OCI-LY7 (cell line): ENCODE measurements at regions not wholly inside any gene's neighbourhood (a gene's known extent, or its start where the extent isn't known, plus 50 kb on each side); places are given as distances from the start of the nearest gene placed in this dataset.

ENCODE experiments used
- BruUV-seq: library from RNA; stranded (reverse); fragments of 400-500 nt; replicated peaks from 2 replicates; lab custom pipeline; 2021; lab: Mats Ljungman, UMichigan
- CTCF ChIA-PET: fragments of 300-600 bp; sonication (Branson Sonifier 250); formaldehyde crosslinking; loops from one replicate; lab custom pipeline; 2022; ENCODE audit warnings: antibody characterized with exemption; ENCODE audit not compliant: unreplicated experiment; lab: Charles Lee
- POLR2A ChIA-PET: fragments of 300-600 bp; sonication (Branson Sonifier 250); formaldehyde crosslinking; loops from one replicate; lab custom pipeline; 2022; ENCODE audit warnings: antibody characterized with exemption; lab: Charles Lee
- DNase-seq: peaks from one replicate; pipeline ENCODE4 v3.0.0-alpha.2; 2015; ENCODE audit warnings: low spot score
- H2AFZ ChIP-seq: fragments of 200-600 bp; sonication (generic), shearing (Covaris generic); 2 replicates; pipeline ENCODE4 v1.6.1; 2014; ENCODE audit warnings: mild to moderate bottlenecking, antibody characterized with exemption, low read length, moderate library complexity
- H3K27ac ChIP-seq: fragments of 200-600 bp; sonication (generic); 2 replicates; pipeline ENCODE4 v1.5.1; 2014; ENCODE audit warnings: mixed run types, low read depth, mild to moderate bottlenecking, moderate library complexity, low read length, inconsistent platforms; ENCODE audit not compliant: poor library complexity, severe bottlenecking
- H3K36me3 ChIP-seq: fragments of 200-600 bp; sonication (generic); 2 replicates; pipeline ENCODE4 v1.6.1; 2014; ENCODE audit warnings: mild to moderate bottlenecking, antibody characterized with exemption, low read length, moderate library complexity, mixed read lengths; ENCODE audit not compliant: insufficient read depth
- H3K4me1 ChIP-seq: fragments of 200-600 bp; sonication (generic); 2 replicates; pipeline ENCODE4 v1.5.1; 2014; ENCODE audit warnings: mild to moderate bottlenecking, low read length; ENCODE audit not compliant: insufficient read depth, poor library complexity, severe bottlenecking
- H3K4me2 ChIP-seq: fragments of 200-600 bp; sonication (generic); 2 replicates; pipeline ENCODE4 v1.6.1; 2014; ENCODE audit warnings: mild to moderate bottlenecking, low read length
- H3K4me3 ChIP-seq: fragments of 200-600 bp; sonication (generic); 2 replicates; pipeline ENCODE4 v1.5.1; 2014; ENCODE audit warnings: mild to moderate bottlenecking, low read depth, low read length; ENCODE audit not compliant: poor library complexity, severe bottlenecking
- H3K79me2 ChIP-seq: fragments of 200-600 bp; sonication (generic); 2 replicates; pipeline ENCODE4 v1.6.1; 2016; ENCODE audit warnings: low read depth, mild to moderate bottlenecking, low read length, moderate library complexity, mixed read lengths; ENCODE audit not compliant: insufficient read depth
- H3K9me2 ChIP-seq: fragments of 200-600 bp; sonication (generic); 2 replicates; pipeline ENCODE4 v1.6.1; 2016; ENCODE audit warnings: mild to moderate bottlenecking, low read length, mixed read lengths; ENCODE audit not compliant: insufficient read depth
- H3K9me3 ChIP-seq: fragments of 200-600 bp; sonication (generic); 2 replicates; pipeline ENCODE4 v1.6.1; 2014; ENCODE audit warnings: mild to moderate bottlenecking, mixed run types, low read length, mixed read lengths
- H4K20me1 ChIP-seq: fragments of 200-600 bp; sonication (generic); 2 replicates; pipeline ENCODE4 v1.6.1; 2014; ENCODE audit warnings: mild to moderate bottlenecking, antibody characterized with exemption, low read length, moderate library complexity, mixed read lengths; ENCODE audit not compliant: insufficient read depth
- CTCF ChIP-seq: fragments of 200-600 bp; sonication (generic); conservative IDR thresholded peaks from 2 replicates; pipeline ENCODE4 v1.5.1; 2014; ENCODE audit warnings: mild to moderate bottlenecking, antibody characterized with exemption, low read length, moderate library complexity, mixed read lengths
- EZH2phosphoT487 ChIP-seq: fragments of 200-600 bp; sonication (generic); IDR thresholded peaks from 2 replicates; pipeline ENCODE4 v1.6.1; 2018; ENCODE audit warnings: low read depth, borderline replicate concordance, mild to moderate bottlenecking, mixed run types, antibody characterized with exemption, low read length, moderate library complexity, mixed read lengths
- intact Hi-C: fragments of 100-400 bp; cut with micrococcal nuclease; formaldehyde crosslinking; loops from one replicate; pipeline ENCODE4 v1.10.0; 2022; ENCODE audit not compliant: unreplicated experiment

- Histone ChIP-seq H3K27ac (no peak overlapping the region), H3K79me2 (no peaks in the 10 kb centered on the region), H3K36me3 (no peaks in the 10 kb centered on the region), H4K20me1 (no peaks in the 10 kb centered on the region), H2AFZ (no peak overlapping the region), H3K4me1 (no peaks in the 10 kb centered on the region), H3K4me2 (no peak overlapping the region), H3K9me2 (no peaks in the 10 kb centered on the region), H3K9me3 (no peaks in the 10 kb centered on the region), H3K4me3 (no peak overlapping the region)
- POLR2A ChIA-PET = interaction anchor here (0.7 kb wide), 2 partner anchors 9 to 10 kb away, joined by 3 read pairs; no protein-coding TSS in a partner anchor
- intact Hi-C loops = no loop called here
- CTCF ChIA-PET = no interaction called here
- DNase-seq = no peak
- BruUV-seq = no TSS peak
- TF ChIP-seq CTCF = no peak
- TF ChIP-seq EZH2phosphoT487 = no peak
These were observed 263.1 kb upstream of the PTGER4 start for GRCh38 chr5:40416588-40416987.

- POLR2A ChIA-PET = interaction anchor here (0.7 kb wide), 2 partner anchors 8 to 9 kb away, joined by 3 read pairs; no protein-coding TSS in a partner anchor
These were observed 263.6 kb upstream of the PTGER4 start for GRCh38 chr5:40416098-40416497.

More at GRCh38 chr5:40416098-40416497, 263.6 kb upstream of the PTGER4 start:
- no peaks in the 10 kb centered on the region for H3K9me3 ChIP-seq
- no peak overlapping the region for H2AFZ ChIP-seq
- no peaks in the 10 kb centered on the region for H4K20me1 ChIP-seq
- no peak overlapping the region for H3K27ac ChIP-seq
- intact Hi-C loops = no loop called here
- CTCF ChIA-PET = no interaction called here
- H3K4me2 ChIP-seq = no peak overlapping the region
- no peak for DNase-seq
- no peaks in the 10 kb centered on the region for H3K9me2 ChIP-seq
- no peaks in the 10 kb centered on the region for H3K79me2 ChIP-seq
- no peak overlapping the region for H3K4me3 ChIP-seq
- no peaks in the 10 kb centered on the region for H3K36me3 ChIP-seq
- H3K4me1 ChIP-seq = no peaks in the 10 kb centered on the region
- TF ChIP-seq CTCF (no peak), EZH2phosphoT487 (no peak)
- BruUV-seq = no TSS peak
